CD4-positive, alpha-beta T cell (primary cell): ENCODE measurements at regions not wholly inside any gene's neighbourhood (a gene's known extent, or its start where the extent isn't known, plus 50 kb on each side); places are given as distances from the start of the nearest gene placed in this dataset.
"Not testable (repeated sequence)": the region's sequence is repeated elsewhere in the genome, so short reads cannot be mapped to it uniquely, and the experiment has no call there.

Experiments used
- ATAC-seq: fragments of 200-7000 bp; cut with Tn5 transposase; one replicate; pipeline ENCODE4 v1.10.0; 2022; ENCODE audit warnings: mild to moderate bottlenecking; ENCODE audit not compliant: poor library complexity
- CTCF ChIA-PET: fragments of 350-600 bp; sonication (Branson Sonifier 250); formaldehyde crosslinking; loops from one replicate; lab custom pipeline; 2021; ENCODE audit warnings: antibody characterized with exemption, inconsistent platforms; lab: Charles Lee
- POLR2A ChIA-PET: fragments of 350-600 bp; sonication (Branson Sonifier 250); formaldehyde crosslinking; loops from one replicate; lab custom pipeline; 2021; ENCODE audit warnings: antibody characterized with exemption, inconsistent platforms; lab: Charles Lee
- DNase-seq, 14 experiments: peaks; one replicate each; pipeline ENCODE4 v3.0.0-alpha.2; 2013 to 2020; ENCODE audit warnings: mixed read lengths in 2 of 14
- H3K27ac ChIP-seq, 2 donors: one replicate each; pipeline versions ENCODE4 v1.5.1 to v1.7.0; 2013; ENCODE audit warnings: low read length in 2 of 2, low read depth in 1 of 2, mild to moderate bottlenecking in 1 of 2
- H3K27me3 ChIP-seq, 2 experiments: 1 replicate in 1 of 2; 2 replicates in 1 of 2; pipeline versions ENCODE4 v1.6.1 to v1.7.0; 2013; ENCODE audit warnings: low read length in 2 of 2, control low read depth in 1 of 2, mild to moderate bottlenecking in 1 of 2, moderate library complexity in 1 of 2; ENCODE audit not compliant: insufficient read depth in 2 of 2, control insufficient read depth in 1 of 2
- H3K36me3 ChIP-seq: one replicate; pipeline ENCODE4 v1.6.1; 2013; ENCODE audit warnings: low read length, control low read depth; ENCODE audit not compliant: insufficient read depth
- H3K4me1 ChIP-seq: one replicate; pipeline ENCODE4 v1.6.1; 2013; ENCODE audit warnings: low read length, control low read depth; ENCODE audit not compliant: insufficient read depth
- H3K4me3 ChIP-seq: one replicate; pipeline ENCODE4 v1.5.1; 2013; ENCODE audit warnings: mild to moderate bottlenecking, low read length, moderate library complexity
- H3K9me3 ChIP-seq, 2 experiments: 1 replicate in 1 of 2; 2 replicates in 1 of 2; pipeline versions ENCODE4 v1.6.1 to v1.7.0; 2013; ENCODE audit warnings: low read length in 2 of 2, mild to moderate bottlenecking in 2 of 2, control low read depth in 1 of 2, moderate library complexity in 1 of 2; ENCODE audit not compliant: control insufficient read depth in 1 of 2, insufficient read depth in 1 of 2
- H3K27ac Mint-ChIP-seq: one replicate; pipeline ENCODE4 v1.8.0; 2020; ENCODE audit warnings: mixed read lengths
- H3K27me3 Mint-ChIP-seq: one replicate; pipeline ENCODE4 v1.8.0; 2021; ENCODE audit warnings: mixed read lengths
- H3K36me3 Mint-ChIP-seq: one replicate; pipeline ENCODE4 v1.8.0; 2021; ENCODE audit warnings: low read depth, mixed read lengths
- H3K4me1 Mint-ChIP-seq: one replicate; pipeline ENCODE4 v1.8.0; 2021; ENCODE audit warnings: low read depth, mixed read lengths
- H3K4me3 Mint-ChIP-seq: one replicate; pipeline ENCODE4 v1.8.0; 2020; ENCODE audit warnings: mild to moderate bottlenecking, mixed read lengths
- H3K9me3 Mint-ChIP-seq: one replicate; pipeline ENCODE4 v1.8.0; 2020; ENCODE audit warnings: mixed read lengths
- CTCF ChIP-seq: fragments of 200-600 bp; IDR thresholded peaks from one replicate; pipeline ENCODE4 v1.8.0; 2022; ENCODE audit warnings: antibody characterized with exemption, mild to moderate bottlenecking
- intact Hi-C, 2 experiments: fragments of 100-400 bp; cut with DNase I in 1 of 2; cut with micrococcal nuclease in 1 of 2; formaldehyde crosslinking; loops; one replicate each; pipeline versions ENCODE4 v1.15.1 to v1.9.0; 2023 to 2025; cut with DNase I, micrococcal nuclease

- Mint-ChIP-seq H3K9me3 (peaks cover 9% of the 10 kb centered on the region), H3K36me3 (no peaks in the 10 kb centered on the region), H3K27me3 (no peaks in the 10 kb centered on the region), H3K4me1 (no peaks in the 10 kb centered on the region), H3K4me3 (no peak overlapping the region), H3K27ac (no peak overlapping the region)
- no peak overlapping the region for H3K4me3 ChIP-seq
- no peaks in the 10 kb centered on the region for H3K4me1 ChIP-seq
- intact Hi-C loops = no loop called here
- TF ChIP-seq CTCF = no peak
- ChIA-PET POLR2A (interaction anchor here (0.7 kb wide), 1 partner anchor 280 kb away, joined by 3 read pairs; no protein-coding TSS in a partner anchor), CTCF (no interaction called here)
- ATAC-seq (no peak), DNase-seq (no peak)
- H3K9me3 ChIP-seq = peaks cover 0 to 4% of the 10 kb centered on the region in 2 experiments
- H3K27ac ChIP-seq = no peak overlapping the region
- no peaks in the 10 kb centered on the region for H3K27me3 ChIP-seq
- no peaks in the 10 kb centered on the region for H3K36me3 ChIP-seq
Observed at GRCh38 chr6:74597266-74597665, 608.6 kb downstream of the COL12A1 start.

GRCh38 chr6:74596588-74596987 is 609.3 kb downstream of the COL12A1 start:
- intact Hi-C loops = no loop called here
- H3K27me3 Mint-ChIP-seq = no peaks in the 10 kb centered on the region
- ChIA-PET POLR2A (no interaction called here), CTCF (no interaction called here)
- Histone ChIP-seq H3K36me3 (no peaks in the 10 kb centered on the region), H3K9me3 (peaks cover 0 to 4% of the 10 kb centered on the region in 2 experiments), H3K27ac (no peak overlapping the region), H3K4me1 (no peaks in the 10 kb centered on the region), H3K27me3 (no peaks in the 10 kb centered on the region), H3K4me3 (no peak overlapping the region)
- peaks cover 11% of the 10 kb centered on the region for H3K9me3 Mint-ChIP-seq
- no peaks in the 10 kb centered on the region for H3K36me3 Mint-ChIP-seq
- H3K4me3 Mint-ChIP-seq = no peak overlapping the region
- ATAC-seq (no peak), DNase-seq (no peak)
- H3K27ac Mint-ChIP-seq = no peak overlapping the region
- TF ChIP-seq CTCF = no peak
- no peaks in the 10 kb centered on the region for H3K4me1 Mint-ChIP-seq

GRCh38 chr6:74594350-74594749 is 611.5 kb downstream of the COL12A1 start:
- H3K4me1 ChIP-seq, POLR2A ChIA-PET, H3K27ac Mint-ChIP-seq, H3K4me3 Mint-ChIP-seq, DNase-seq, H3K4me3 ChIP-seq, H3K36me3 ChIP-seq, H3K27ac ChIP-seq, H3K4me1 Mint-ChIP-seq, ATAC-seq, H3K36me3 Mint-ChIP-seq, CTCF ChIA-PET, H3K27me3 Mint-ChIP-seq, H3K27me3 ChIP-seq, intact Hi-C loops, H3K9me3 ChIP-seq: not testable (repeated sequence)
- peaks cover 12% of the 10 kb centered on the region for H3K9me3 Mint-ChIP-seq

- Mint-ChIP-seq H3K4me1 (no peaks in the 10 kb centered on the region), H3K36me3 (no peaks in the 10 kb centered on the region), H3K4me3 (no peak overlapping the region), H3K27me3 (no peaks in the 10 kb centered on the region), H3K9me3 (peaks cover 16% of the 10 kb centered on the region), H3K27ac (no peak overlapping the region)
- H3K27ac ChIP-seq = no peak overlapping the region
- ATAC-seq (no peak), DNase-seq (no peak)
- ChIA-PET POLR2A (no interaction called here), CTCF (no interaction called here)
- no peaks in the 10 kb centered on the region for H3K36me3 ChIP-seq
- peaks cover 0 to 3% of the 10 kb centered on the region in 2 experiments for H3K9me3 ChIP-seq
- no peak for TF ChIP-seq CTCF
- H3K4me1 ChIP-seq = no peaks in the 10 kb centered on the region
- intact Hi-C loops = no loop called here
- H3K27me3 ChIP-seq = no peaks in the 10 kb centered on the region
- H3K4me3 ChIP-seq = no peak overlapping the region
Observed at GRCh38 chr6:74588094-74588832, 617.6 kb downstream of the COL12A1 start.
